ENCODE measurements at regions not wholly inside any gene's neighbourhood (a gene's known extent, or its start where the extent isn't known, plus 50 kb on each side); places are given as distances from the start of the nearest gene placed in this dataset.

- TF ChIP-seq CTCF (IDR thresholded peaks at IDR 0.05) (no peak), POLR2A (IDR thresholded peaks at IDR 0.05) (no peak)
- intact Hi-C loops (cut with DNase I; ENCODE audit: low total_unique reads): no loop called here
- no peak overlapping the region for H3K4me3 ChIP-seq (ENCODE audit: low read depth, poor library complexity, severe bottlenecking)
- DNase-seq (ENCODE audit: low spot score in 2 of 2): no peak
- WGBS, 2 donors: 44 to 45% methylated on average over 6 of the region's 6 CpGs
These were observed 63.7 kb upstream of the ARID5B start for GRCh38 chr10:61837755-61838171.

GRCh38 chr10:61839916-61840315 is 61.6 kb upstream of the ARID5B start:
- no peak for DNase-seq (ENCODE audit: low spot score in 2 of 2)
- TF ChIP-seq CTCF (IDR thresholded peaks at IDR 0.05) (no peak), POLR2A (IDR thresholded peaks at IDR 0.05) (no peak)
- no peak overlapping the region for H3K4me3 ChIP-seq (ENCODE audit: low read depth, poor library complexity, severe bottlenecking)
- intact Hi-C loops (cut with DNase I; ENCODE audit: low total_unique reads): no loop called here
- WGBS, 2 donors: 75 to 80% methylated on average over 3 of the region's 3 CpGs

- no peak overlapping the region for H3K4me3 ChIP-seq (ENCODE audit: low read depth, poor library complexity, severe bottlenecking)
- intact Hi-C loops (cut with DNase I; ENCODE audit: low total_unique reads): no loop called here
- TF ChIP-seq POLR2A (IDR thresholded peaks at IDR 0.05) (no peak), CTCF (IDR thresholded peaks at IDR 0.05) (no peak)
- 92 to 98% methylated on average over 4 of the region's 4 CpGs for WGBS, 2 donors
- no peak for DNase-seq (ENCODE audit: low spot score in 2 of 2)
These were observed 61.1 kb upstream of the ARID5B start for GRCh38 chr10:61840403-61840802.

- no peak overlapping the region for H3K4me3 ChIP-seq (ENCODE audit: low read depth, poor library complexity, severe bottlenecking)
- no peak for DNase-seq (ENCODE audit: low spot score in 2 of 2)
- intact Hi-C loops (cut with DNase I; ENCODE audit: low total_unique reads): no loop called here
- TF ChIP-seq POLR2A (IDR thresholded peaks at IDR 0.05) (no peak), CTCF (IDR thresholded peaks at IDR 0.05) (no peak)
These were observed 60.1 kb upstream of the ARID5B start for GRCh38 chr10:61841338-61841875.

GRCh38 chr10:61842755-61843497 is 58.6 kb upstream of the ARID5B start:
- H3K4me3 ChIP-seq (ENCODE audit: low read depth, poor library complexity, severe bottlenecking): no peak overlapping the region
- no peak for TF ChIP-seq CTCF (IDR thresholded peaks at IDR 0.05)
- TF ChIP-seq POLR2A (IDR thresholded peaks at IDR 0.05): no peak
- intact Hi-C loops (cut with DNase I; ENCODE audit: low total_unique reads): no loop called here
- DNase-seq (ENCODE audit: low spot score in 2 of 2): no peak
- 93% methylated on average over 4 of the region's 4 CpGs for WGBS, 2 donors

Measured in lower leg skin (tissue), 4 donors.